GF-D8 (cell line): ENCODE measurements at regions not wholly inside any gene's neighbourhood (a gene's known extent, or its start where the extent isn't known, plus 50 kb on each side); places are given as distances from the start of the nearest gene placed in this dataset.

ENCODE experiments used
- DNase-seq: peaks from one replicate; lab custom pipeline; 2025; lab: John Stamatoyannopoulos, UW

- no peak for DNase-seq
Observed at GRCh38 chr3:162193148-162194095, 696.8 kb downstream of the OTOL1 start.

DNA sequence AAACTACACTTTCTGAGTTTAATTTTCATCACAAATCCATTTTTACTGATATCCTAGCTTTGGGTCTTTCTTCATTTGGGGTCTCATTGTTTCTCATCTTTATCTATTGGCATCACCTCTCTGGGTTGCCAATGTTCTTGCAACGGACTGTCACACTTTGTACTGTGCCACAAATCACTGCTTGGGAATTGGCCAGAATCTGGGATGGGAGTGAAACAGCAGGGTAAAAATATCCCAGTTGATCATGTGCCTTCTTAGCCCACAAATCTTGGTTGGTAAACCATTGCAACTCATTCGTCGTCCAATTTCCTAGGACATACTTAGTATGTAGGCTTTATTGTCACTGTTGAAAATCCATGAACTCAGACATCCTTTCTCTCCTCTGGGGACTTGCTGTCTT, 698.5 kb downstream of the OTOL1 start:
- no peak for DNase-seq

GRCh38 chr3:162196964-162197363, 700.4 kb downstream of the OTOL1 start:
- DNase-seq: no peak

- DNase-seq: no peak
Observed at GRCh38 chr3:162200836-162201235, 704.2 kb downstream of the OTOL1 start.

GRCh38 chr3:162206648-162207047, 710.0 kb downstream of the OTOL1 start:
- no peak for DNase-seq

- DNase-seq: no peak
Observed at GRCh38 chr3:162211470-162211869, 714.9 kb downstream of the OTOL1 start.

- DNase-seq: no peak
Observed at GRCh38 chr3:162213196-162213595, 716.6 kb downstream of the OTOL1 start.

- no peak for DNase-seq
Observed at GRCh38 chr3:162213956-162214355, 717.3 kb downstream of the OTOL1 start.

DNA sequence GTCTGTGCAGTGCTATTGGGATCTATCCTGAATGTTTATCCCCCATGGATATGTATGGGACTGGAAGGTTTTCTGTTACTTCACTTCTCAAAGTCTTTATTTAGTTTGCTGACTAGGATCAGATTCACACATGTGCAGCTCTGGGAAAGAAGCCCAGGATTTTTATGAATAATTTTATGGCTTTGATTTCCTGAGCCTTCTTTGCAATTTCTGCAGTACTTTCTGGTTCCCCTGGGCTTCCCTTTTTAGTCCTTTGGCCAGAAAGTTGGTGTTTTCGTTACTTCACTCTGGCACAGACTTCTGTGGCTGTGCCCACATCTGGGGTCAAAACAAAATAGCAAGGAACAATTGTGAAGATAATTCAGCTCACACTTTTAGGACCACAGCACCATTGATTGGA, 721.0 kb downstream of the OTOL1 start:
- no peak for DNase-seq

GRCh38 chr3:162218479-162218878, 721.9 kb downstream of the OTOL1 start:
- DNase-seq: no peak

DNA sequence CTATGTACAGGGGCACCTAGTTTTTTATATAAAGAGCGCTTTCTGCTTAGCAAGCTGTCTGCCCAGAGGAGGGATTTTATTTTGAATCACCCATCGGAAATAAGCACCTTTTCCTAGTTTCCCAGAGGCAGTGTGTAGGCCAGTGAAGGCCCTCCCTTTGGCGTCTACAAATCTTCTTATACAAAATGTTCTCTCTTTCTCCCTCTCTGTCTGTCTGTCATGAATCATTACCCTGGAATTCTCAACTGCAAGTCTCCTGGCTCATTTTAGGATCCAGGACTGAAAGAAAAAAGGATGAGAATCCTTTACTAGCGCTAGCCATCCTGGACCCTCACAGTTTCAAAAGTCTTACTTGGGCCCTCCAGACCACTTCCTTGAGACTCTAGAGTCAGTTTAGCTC, 728.1 kb downstream of the OTOL1 start:
- DNase-seq: no peak

DNA sequence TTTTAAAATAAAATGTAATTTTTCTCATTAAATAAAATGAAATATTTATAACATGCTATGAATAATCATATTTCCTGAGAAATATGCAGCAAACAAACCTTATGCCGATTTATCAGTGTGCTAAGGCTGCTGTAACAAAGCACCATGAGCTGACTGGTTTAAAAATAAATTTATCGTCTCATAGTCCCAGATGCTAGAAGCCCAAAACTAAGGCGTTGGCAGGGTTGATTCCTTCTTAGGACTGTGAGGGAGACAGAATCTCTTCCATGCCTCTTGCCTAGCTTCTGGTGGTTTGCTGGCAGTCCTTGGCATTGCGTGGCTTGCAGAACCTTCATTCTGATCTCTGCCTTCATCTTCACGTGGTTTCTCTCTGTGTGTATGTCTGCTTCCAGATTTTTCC, 740.3 kb downstream of the OTOL1 start:
- no peak for DNase-seq

GRCh38 chr3:162250782-162251181, 754.2 kb downstream of the OTOL1 start:
- no peak for DNase-seq

- DNase-seq: no peak
Observed at GRCh38 chr3:162262129-162262528, 765.5 kb downstream of the OTOL1 start.

DNA sequence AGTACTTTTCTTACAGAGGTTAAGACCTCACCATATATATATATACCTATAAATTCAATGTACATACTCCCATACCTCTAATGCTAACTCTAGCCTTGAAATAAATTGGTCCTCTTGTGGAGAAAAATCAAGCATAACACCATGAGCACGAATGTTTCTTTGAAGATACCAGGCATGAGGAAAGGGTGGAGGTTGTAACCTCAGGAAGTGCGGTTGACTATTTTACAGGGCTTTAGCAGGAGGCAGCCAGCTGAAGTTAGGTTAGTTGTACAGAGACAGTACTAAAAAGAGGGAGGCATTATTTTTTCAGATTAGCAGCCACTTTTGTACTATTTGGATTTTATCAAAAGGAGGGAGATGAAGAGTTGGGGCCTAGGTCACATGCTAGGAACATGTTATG, 767.0 kb downstream of the OTOL1 start:
- DNase-seq: no peak

DNA sequence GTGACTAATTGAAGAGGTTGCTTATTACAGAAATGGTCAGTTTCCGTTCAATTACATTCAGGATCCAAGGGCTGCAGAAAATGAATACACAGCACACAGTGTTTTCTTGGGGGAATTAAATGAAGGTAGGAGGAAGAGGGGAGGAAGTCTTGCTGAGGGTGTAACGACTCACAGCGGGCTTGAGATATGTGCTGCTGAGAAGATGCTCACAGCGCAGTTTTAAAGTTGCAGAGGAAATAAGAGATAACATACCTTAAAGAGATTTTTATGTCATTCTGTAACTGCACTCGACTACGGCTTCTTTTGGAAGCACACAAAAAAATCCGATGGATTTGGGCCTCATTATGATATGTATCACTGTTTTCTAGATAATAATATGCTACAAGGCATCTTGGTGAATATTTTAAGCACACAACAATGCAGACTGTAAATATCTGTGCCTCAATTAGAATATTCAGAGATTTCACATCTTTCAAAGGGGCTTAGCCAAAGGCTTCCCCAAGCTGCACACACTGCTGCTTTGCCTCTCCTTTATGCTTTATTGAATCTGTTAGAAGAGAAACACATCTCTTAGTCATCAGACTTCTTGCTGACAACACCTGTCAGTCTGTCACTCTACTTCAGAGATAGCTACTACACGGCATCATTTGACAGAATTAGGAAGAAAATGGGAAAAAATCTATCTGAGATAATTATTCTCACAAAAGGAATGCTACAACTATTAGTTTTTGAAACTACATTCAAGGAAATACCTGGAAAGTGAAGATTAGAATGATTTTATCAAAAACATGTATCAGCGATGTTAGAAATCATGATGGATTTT, 773.2 kb downstream of the OTOL1 start:
- no peak for DNase-seq

DNA sequence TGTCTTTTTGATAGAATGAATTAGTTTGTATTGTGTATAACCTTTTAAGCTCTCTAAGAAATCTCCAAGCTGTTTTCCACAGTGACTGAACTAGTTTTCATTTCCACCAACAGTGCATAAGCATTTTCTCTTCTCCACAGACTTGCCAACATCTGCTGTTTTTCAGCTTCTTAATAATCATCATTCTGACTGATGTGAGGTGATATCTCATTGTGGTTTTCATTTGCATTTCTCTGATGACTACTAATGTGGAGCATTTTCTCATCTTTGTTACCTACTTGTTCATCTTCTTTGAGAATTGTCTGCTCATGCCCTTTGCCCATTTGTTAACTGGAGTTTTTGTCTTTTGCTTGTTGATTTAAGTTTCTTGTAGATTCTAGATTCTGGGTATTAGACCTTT, 777.5 kb downstream of the OTOL1 start:
- DNase-seq: no peak

DNA sequence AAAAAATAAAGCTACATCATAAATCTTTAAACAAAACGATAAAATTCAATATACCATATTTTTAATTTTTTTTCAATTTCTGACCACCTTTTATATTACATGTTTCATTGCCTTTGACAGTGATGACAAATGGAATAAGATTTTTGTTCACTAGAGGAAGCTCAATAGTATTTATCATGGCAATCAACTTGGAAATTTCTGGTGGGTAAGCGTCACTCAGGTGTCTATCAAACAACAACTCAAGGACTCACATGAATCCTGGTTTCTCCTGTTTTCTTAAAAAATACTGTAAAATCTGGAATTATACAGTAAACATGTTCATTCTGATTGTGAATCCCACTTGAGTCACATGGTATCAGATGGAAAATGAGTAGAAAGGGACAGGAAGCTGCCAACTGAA, 782.2 kb downstream of the OTOL1 start:
- DNase-seq: no peak

- DNase-seq: no peak
Observed at GRCh38 chr3:162285259-162285658, 788.7 kb downstream of the OTOL1 start.

GRCh38 chr3:162287600-162287999, 791.0 kb downstream of the OTOL1 start:
- no peak for DNase-seq

DNA sequence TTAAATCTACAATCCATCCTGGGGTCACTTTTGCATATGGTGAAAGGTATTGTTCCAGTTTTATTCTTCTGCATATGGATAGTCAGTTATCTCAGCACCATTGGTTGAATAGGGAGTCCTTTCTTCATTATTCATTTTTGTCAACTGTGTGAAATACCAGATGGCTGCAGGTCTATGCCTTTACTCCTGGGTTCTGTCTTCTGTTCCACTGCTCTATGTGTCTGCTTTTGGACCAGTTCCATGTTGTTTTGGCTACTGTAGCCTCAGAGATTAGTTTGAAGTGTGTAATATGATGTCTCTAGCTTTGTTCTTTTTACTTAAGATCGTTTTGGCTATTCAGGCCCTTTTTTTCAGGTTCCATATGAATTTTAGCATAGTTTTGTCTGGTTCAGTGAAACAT, 795.8 kb downstream of the OTOL1 start:
- no peak for DNase-seq

DNA sequence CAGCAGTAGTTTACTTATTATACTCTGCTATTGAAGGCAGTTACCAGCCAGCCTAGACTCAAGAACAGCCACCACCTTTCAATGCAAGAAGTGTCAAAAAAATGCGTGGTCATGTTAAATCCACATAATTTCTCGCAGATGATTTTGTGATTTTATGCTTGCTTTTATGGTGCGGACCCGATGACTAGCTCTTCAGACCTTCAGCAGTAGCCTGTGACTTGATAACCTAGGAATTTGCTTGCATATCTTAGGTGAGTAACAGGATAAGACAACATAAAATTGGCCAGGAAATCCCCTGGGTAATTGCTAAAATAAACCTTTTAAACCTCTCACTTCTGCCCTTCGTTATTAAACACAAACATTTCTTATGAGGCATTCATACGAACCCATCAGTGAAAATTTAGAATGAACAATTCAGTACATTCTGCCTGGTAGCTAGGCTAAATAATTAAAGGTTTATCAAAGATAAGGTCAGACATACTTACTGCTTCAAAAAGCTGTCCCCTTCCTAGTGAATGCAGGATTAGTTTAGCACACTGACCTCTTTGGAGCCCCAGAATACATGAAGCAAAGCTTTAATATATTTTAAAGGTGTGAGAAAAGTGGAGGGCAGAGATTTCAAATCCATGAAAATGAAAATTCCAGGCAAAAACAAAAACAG, 798.8 kb downstream of the OTOL1 start:
- DNase-seq: no peak
